ENCODE measurements at regions not wholly inside any gene's neighbourhood (a gene's known extent, or its start where the extent isn't known, plus 50 kb on each side); places are given as distances from the start of the nearest gene placed in this dataset.

- TF ChIP-seq ZNF146 (tag by site-specific recombination; IDR thresholded peaks at IDR 0.05): no peak
Measured at GRCh38 chr9:12510551-12510950, 182.6 kb upstream of the TYRP1 start (continued).

DNA sequence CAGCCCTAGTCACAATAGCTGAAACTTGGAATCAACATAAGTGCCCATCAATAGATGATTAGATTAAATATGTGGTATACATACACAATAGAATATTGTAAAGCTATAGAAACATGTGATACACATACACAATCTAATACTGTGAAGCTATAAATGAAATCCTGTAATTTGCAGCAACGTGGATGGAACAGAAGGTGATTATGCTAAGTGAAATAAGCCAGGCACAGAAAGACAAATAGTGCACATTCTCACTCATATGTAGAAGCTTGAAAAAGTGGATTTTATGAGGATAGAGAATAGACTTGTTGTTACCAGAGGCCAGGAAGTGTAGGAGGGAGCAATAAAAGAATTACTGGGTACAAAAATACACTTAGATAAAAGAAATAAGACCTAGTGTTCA lies 181.5 kb upstream of the TYRP1 start:
- ChIA-PET CTCF (no interaction called here), POLR2A (no interaction called here)

DNA sequence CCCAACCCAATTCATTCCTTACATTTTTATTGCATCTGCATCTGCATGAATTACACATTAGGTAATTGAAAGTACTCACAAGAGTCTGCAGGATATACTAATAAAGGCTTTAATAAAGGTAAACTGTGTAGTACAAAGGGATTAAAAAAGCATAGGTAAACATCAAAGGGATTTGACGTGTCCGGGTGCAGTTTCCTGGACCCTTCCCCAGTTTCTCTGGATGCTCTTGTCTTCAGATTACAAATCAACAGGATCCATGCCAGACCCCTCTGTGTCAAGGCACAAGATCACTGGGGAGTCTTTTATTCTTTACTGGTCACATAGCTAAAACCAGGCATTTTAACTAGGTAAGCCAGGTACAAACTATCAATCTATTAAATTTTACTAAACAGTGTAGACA lies 177.2 kb upstream of the TYRP1 start:
- Histone ChIP-seq H3K9me3 (ENCODE audit: control insufficient read depth, insufficient read depth, low read depth, low read length) (no peaks in the 10 kb centered on the region), H3K36me3 (ENCODE audit: control insufficient read depth in 2 of 2, insufficient read depth in 1 of 2, low read length in 2 of 2) (no peaks in the 10 kb centered on the region), H3K4me3 (ENCODE audit: low read depth, low read length) (no peak overlapping the region), H3K4me1 (ENCODE audit: control insufficient read depth, insufficient read depth, low read length) (no peaks in the 10 kb centered on the region), H3K27ac (ENCODE audit: extremely low read depth, low read depth, low read length) (no peak overlapping the region)
- POLR2A ChIA-PET: no interaction called here
- CTCF ChIA-PET: no interaction called here
- no peak for TF ChIP-seq ZNF529 (tag by site-specific recombination; IDR thresholded peaks at IDR 0.05; ENCODE audit: insufficient replicate concordance)
- no peak for TF ChIP-seq KLF16 (tag by site-specific recombination; IDR thresholded peaks at IDR 0.05)
- no peak for TF ChIP-seq ZNF311 (tag by site-specific recombination; IDR thresholded peaks at IDR 0.05; ENCODE audit: borderline replicate concordance)
- TF ChIP-seq ZNF514 (tag by site-specific recombination; IDR thresholded peaks at IDR 0.05): no peak
- no peak for TF ChIP-seq ZNF416 (tag by site-specific recombination; IDR thresholded peaks at IDR 0.05)
- TF ChIP-seq ZNF112 (tag by site-specific recombination; IDR thresholded peaks at IDR 0.05): no peak
- no peak for TF ChIP-seq SP2 (tag by site-specific recombination; IDR thresholded peaks at IDR 0.05)
- TF ChIP-seq ZNF426 (tag by site-specific recombination; IDR thresholded peaks at IDR 0.05): no peak
- TF ChIP-seq BCL11A (tag by site-specific recombination; IDR thresholded peaks at IDR 0.05; ENCODE audit: low read depth): no peak
- no peak for TF ChIP-seq GLI2 (tag by site-specific recombination; IDR thresholded peaks at IDR 0.05; ENCODE audit: borderline replicate concordance, low read depth)
- TF ChIP-seq ZNF785 (tag by site-specific recombination; IDR thresholded peaks at IDR 0.05): no peak

More for the DNA sequence above, 181.5 kb upstream of the TYRP1 start:
- Histone ChIP-seq H3K4me3 (ENCODE audit: low read depth, low read length) (no peak overlapping the region), H3K36me3 (ENCODE audit: control insufficient read depth in 2 of 2, insufficient read depth in 1 of 2, low read length in 2 of 2) (no peaks in the 10 kb centered on the region), H3K27ac (ENCODE audit: extremely low read depth, low read depth, low read length) (no peak overlapping the region), H3K4me1 (ENCODE audit: control insufficient read depth, insufficient read depth, low read length) (no peaks in the 10 kb centered on the region), H3K9me3 (ENCODE audit: control insufficient read depth, insufficient read depth, low read depth, low read length) (no peaks in the 10 kb centered on the region)
- TF ChIP-seq ZNF280D (tag by site-specific recombination; IDR thresholded peaks at IDR 0.05) (no peak), ZFP3 (tag by site-specific recombination; IDR thresholded peaks at IDR 0.05; ENCODE audit: low read depth) (no peak), ZFHX2 (tag by site-specific recombination; conservative IDR thresholded peaks at IDR 0.05) (no peak), ZNF654 (tag by site-specific recombination; IDR thresholded peaks at IDR 0.05; ENCODE audit: low read depth) (no peak), REPIN1 (tag by site-specific recombination; IDR thresholded peaks at IDR 0.05; ENCODE audit: low read depth) (no peak), CTCF (tag by site-specific recombination; IDR thresholded peaks at IDR 0.05) (no peak), ZNF488 (tag by site-specific recombination; IDR thresholded peaks at IDR 0.05) (no peak), ZNF548 (tag by site-specific recombination; IDR thresholded peaks at IDR 0.05) (no peak), ZNF664 (tag by site-specific recombination; IDR thresholded peaks at IDR 0.05) (no peak)

All from HEK293 (cell line).